ENCODE measurements at regions not wholly inside any gene's neighbourhood (a gene's known extent, or its start where the extent isn't known, plus 50 kb on each side); places are given as distances from the start of the nearest gene placed in this dataset.
"Not testable (repeated sequence)": the region's sequence is repeated elsewhere in the genome, so short reads cannot be mapped to it uniquely, and the experiment has no call there.

- no peaks in the 10 kb centered on the region for H3K27me3 ChIP-seq
- DNase-seq, result no peak
- no peak overlapping the region for H3K4me3 ChIP-seq
- no peak overlapping the region for H3K27ac ChIP-seq
- no peak for TF ChIP-seq POLR2A (IDR thresholded peaks at IDR 0.05)
- no peak for TF ChIP-seq CTCF (IDR thresholded peaks at IDR 0.05)
- no peaks in the 10 kb centered on the region for H3K4me1 ChIP-seq
- no peaks in the 10 kb centered on the region for H3K36me3 ChIP-seq
- no peaks in the 10 kb centered on the region for H3K9me3 ChIP-seq
- 57 to 76% methylated on average over 2 of the region's 2 CpGs for WGBS, 2 donors
- intact Hi-C loops (cut with DNase I), result no loop called here
Observed at GRCh38 chr12:22808860-22809259, 183.9 kb downstream of the ETNK1 start.

- no peaks in the 10 kb centered on the region for H3K27me3 ChIP-seq
- H3K4me3 ChIP-seq, result no peak overlapping the region
- DNase-seq, result no peak
- H3K27ac ChIP-seq, result no peak overlapping the region
- H3K36me3 ChIP-seq, result no peaks in the 10 kb centered on the region
- no peaks in the 10 kb centered on the region for H3K9me3 ChIP-seq
- H3K4me1 ChIP-seq, result no peaks in the 10 kb centered on the region
- 47 to 67% methylated on average over 2 of the region's 2 CpGs for WGBS, 2 donors
- TF ChIP-seq POLR2A (IDR thresholded peaks at IDR 0.05) (no peak), CTCF (IDR thresholded peaks at IDR 0.05) (no peak)
- intact Hi-C loops (cut with DNase I), result no loop called here
Observed at GRCh38 chr12:22810036-22810435, 185.1 kb downstream of the ETNK1 start.

- no peaks in the 10 kb centered on the region for H3K36me3 ChIP-seq
- 66 to 77% methylated on average over 4 to 5 of the region's 5 CpGs for WGBS, 2 donors
Observed at GRCh38 chr12:22812531-22812930, 187.6 kb downstream of the ETNK1 start.

GRCh38 chr12:22821985-22822384 is 197.0 kb downstream of the ETNK1 start:
- WGBS, 2 donors, result 85 to 90% methylated on average over 4 of the region's 4 CpGs
- Histone ChIP-seq H3K27me3 (no peaks in the 10 kb centered on the region), H3K27ac (no peak overlapping the region), H3K9me3 (no peaks in the 10 kb centered on the region), H3K4me3 (no peak overlapping the region), H3K4me1 (no peaks in the 10 kb centered on the region), H3K36me3 (no peaks in the 10 kb centered on the region)
- no peak for TF ChIP-seq CTCF (IDR thresholded peaks at IDR 0.05)
- no peak for TF ChIP-seq POLR2A (IDR thresholded peaks at IDR 0.05)
- DNase-seq, result no peak
- intact Hi-C loops (cut with DNase I), result no loop called here

More at GRCh38 chr12:22812531-22812930, 187.6 kb downstream of the ETNK1 start:
- no peak overlapping the region for H3K4me3 ChIP-seq
- H3K27me3 ChIP-seq, result no peaks in the 10 kb centered on the region
- H3K27ac ChIP-seq, result no peak overlapping the region
- DNase-seq, result no peak
- no peaks in the 10 kb centered on the region for H3K4me1 ChIP-seq
- TF ChIP-seq POLR2A (IDR thresholded peaks at IDR 0.05), result no peak
- TF ChIP-seq CTCF (IDR thresholded peaks at IDR 0.05), result no peak
- H3K9me3 ChIP-seq, result no peaks in the 10 kb centered on the region
- intact Hi-C loops (cut with DNase I), result no loop called here

- no peak for TF ChIP-seq POLR2A (IDR thresholded peaks at IDR 0.05)
- no peak for TF ChIP-seq CTCF (IDR thresholded peaks at IDR 0.05)
- WGBS, 2 donors, result 73 to 87% methylated on average over 3 of the region's 3 CpGs
- Histone ChIP-seq H3K36me3 (no peaks in the 10 kb centered on the region), H3K9me3 (no peaks in the 10 kb centered on the region), H3K27me3 (no peaks in the 10 kb centered on the region), H3K4me3 (no peak overlapping the region), H3K27ac (no peak overlapping the region), H3K4me1 (no peaks in the 10 kb centered on the region)
- DNase-seq, result no peak
- intact Hi-C loops (cut with DNase I), result no loop called here
Observed at GRCh38 chr12:22826026-22826425, 201.1 kb downstream of the ETNK1 start.

GRCh38 chr12:22826446-22826981 is 201.5 kb downstream of the ETNK1 start:
- H3K4me1 ChIP-seq; intact Hi-C loops (cut with DNase I); DNase-seq; H3K4me3 ChIP-seq; H3K27ac ChIP-seq; H3K9me3 ChIP-seq; H3K27me3 ChIP-seq; H3K36me3 ChIP-seq: not testable (repeated sequence)
- 71 to 78% methylated on average over 7 to 9 of the region's 9 CpGs for WGBS, 2 donors
